ENCODE measurements at regions not wholly inside any gene's neighbourhood (a gene's known extent, or its start where the extent isn't known, plus 50 kb on each side); places are given as distances from the start of the nearest gene placed in this dataset.

DNA sequence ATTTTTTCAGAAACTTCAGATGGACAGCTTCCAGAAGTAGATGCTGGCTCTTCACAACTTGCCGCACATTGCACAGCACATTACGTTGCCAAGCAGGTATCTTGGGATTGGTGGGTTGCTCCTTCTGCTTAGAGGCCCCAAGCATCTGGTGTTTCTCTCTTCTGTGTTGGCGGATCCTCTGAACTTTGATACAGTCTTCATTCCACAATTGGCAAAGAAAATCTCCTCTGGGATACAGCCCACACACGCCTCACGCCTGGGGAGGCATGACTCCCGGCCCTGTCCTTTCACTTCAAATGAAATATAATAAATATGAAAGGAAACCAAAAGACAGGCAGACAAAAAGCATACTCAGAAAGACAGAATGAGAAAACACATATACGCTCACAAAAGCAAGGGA lies 72.3 kb upstream of the PPP2R5A start:
- no peak for TF ChIP-seq CTCF (IDR thresholded peaks at IDR 0.05)
- no peak for TF ChIP-seq POLR2A (IDR thresholded peaks at IDR 0.05)
